Keratinocyte (primary cell): ENCODE measurements at regions not wholly inside any gene's neighbourhood (a gene's known extent, or its start where the extent isn't known, plus 50 kb on each side); places are given as distances from the start of the nearest gene placed in this dataset.

Experiments
- CTCF ChIP-seq, 3 experiments: IDR thresholded peaks in 1 of 3; conservative IDR thresholded peaks in 1 of 3; optimal IDR thresholded peaks in 1 of 3; 2 replicates in 2 of 3; 3 replicates in 1 of 3; pipeline versions ENCODE3 to v1.5.1; 2011; ENCODE audit warnings: low read length in 3 of 3, mild to moderate bottlenecking in 3 of 3, moderate library complexity in 2 of 3, control low read depth in 1 of 3, inconsistent platforms in 1 of 3; ENCODE audit not compliant: insufficient read depth in 2 of 3; ENCODE audit errors: extremely low read depth in 1 of 3
- EZH2 ChIP-seq: IDR thresholded peaks from one replicate; pipeline ENCODE4 v1.6.1; 2012; ENCODE audit warnings: inconsistent platforms, mild to moderate bottlenecking, low read length, moderate library complexity

- TF ChIP-seq CTCF (optimal IDR thresholded peaks at IDR 0.05 in 1 of 3, IDR thresholded peaks at IDR 0.05 in 1 of 3, conservative IDR thresholded peaks at IDR 0.05 in 1 of 3; ENCODE audit: extremely low read depth in 1 of 3, insufficient read depth in 2 of 3, low read length in 3 of 3) (no peak), EZH2 (no peak)
These were observed 144.1 kb downstream of the CDC42EP3 start for GRCh38 chr2:37527361-37527760.
